B cell (primary cell): ENCODE measurements at regions not wholly inside any gene's neighbourhood (a gene's known extent, or its start where the extent isn't known, plus 50 kb on each side); places are given as distances from the start of the nearest gene placed in this dataset.

Experiments
- ATAC-seq: fragments of 200-7000 bp; cut with Tn5 transposase; one replicate; pipeline ENCODE4 v1.10.0; 2021; ENCODE audit warnings: low read depth, mild to moderate bottlenecking, moderate number of reproducible peaks, moderate library complexity
- CTCF ChIA-PET: fragments of 350-600 bp; sonication (Branson Sonifier 250); formaldehyde crosslinking; loops from one replicate; lab custom pipeline; 2021; ENCODE audit warnings: antibody characterized with exemption, inconsistent platforms; lab: Charles Lee
- POLR2A ChIA-PET: fragments of 350-600 bp; sonication (Branson Sonifier 250); formaldehyde crosslinking; loops from one replicate; lab custom pipeline; 2021; ENCODE audit warnings: antibody characterized with exemption; lab: Charles Lee
- DNase-seq: peaks from one replicate; pipeline ENCODE4 v3.0.0; 2013
- H2AFZ ChIP-seq: 2 replicates; pipeline ENCODE4 v1.6.1; 2012; ENCODE audit warnings: mild to moderate bottlenecking, low read depth, low read length; ENCODE audit not compliant: insufficient read depth, poor library complexity, severe bottlenecking
- H3K27ac ChIP-seq, 2 donors: 1 replicate in 1 of 2; 2 replicates in 1 of 2; pipeline ENCODE4 v1.5.1; 2012 to 2013; ENCODE audit warnings: low read length in 2 of 2, mild to moderate bottlenecking in 2 of 2, moderate library complexity in 1 of 2
- H3K27me3 ChIP-seq, 4 experiments: fragments of 200-600 bp in 1 of 4; sonication (generic) in 1 of 4; replicated peaks in 1 of 4; 1 replicate in 2 of 4; 2 replicates in 2 of 4; pipeline versions ENCODE4 v1.6.1 to v1.7.0; 2013 to 2016; ENCODE audit warnings: low read length in 3 of 4, mild to moderate bottlenecking in 2 of 4, mixed read lengths in 1 of 4, moderate library complexity in 1 of 4; ENCODE audit not compliant: insufficient read depth in 4 of 4, control insufficient read depth in 3 of 4; ENCODE audit errors: control extremely low read depth in 1 of 4
- H3K36me3 ChIP-seq, 2 experiments: replicated peaks in 1 of 2; 1 replicate in 1 of 2; 2 replicates in 1 of 2; pipeline versions ENCODE4 v1.6.1 to v1.7.1; 2013; ENCODE audit warnings: low read length in 1 of 2; ENCODE audit not compliant: insufficient read depth in 2 of 2, control insufficient read depth in 1 of 2; ENCODE audit errors: control extremely low read depth in 1 of 2, extremely low read depth in 1 of 2
- H3K4me1 ChIP-seq, 2 donors: fragments of 200-600 bp in 1 of 2; sonication (generic) in 1 of 2; 1 replicate in 1 of 2; 2 replicates in 1 of 2; pipeline versions ENCODE4 v1.5.1 to v1.6.1; 2013 to 2017; ENCODE audit warnings: low read length in 2 of 2; ENCODE audit not compliant: control insufficient read depth in 2 of 2, insufficient read depth in 2 of 2
- H3K4me2 ChIP-seq: replicated peaks from 2 replicates; pipeline ENCODE3; 2012; ENCODE audit warnings: mild to moderate bottlenecking, low read depth, low read length; ENCODE audit not compliant: poor library complexity, severe bottlenecking
- H3K4me3 ChIP-seq, 5 experiments: fragments of 200-600 bp in 1 of 5; sonication (generic) in 1 of 5; 1 replicate in 3 of 5; 2 replicates in 2 of 5; pipeline versions ENCODE4 v1.5.1 to v1.7.0; 2011 to 2016; ENCODE audit warnings: low read length in 4 of 5, mild to moderate bottlenecking in 4 of 5, low read depth in 2 of 5, control low read depth in 1 of 5, moderate library complexity in 1 of 5; ENCODE audit not compliant: insufficient read depth in 1 of 5; ENCODE audit errors: control extremely low read depth in 1 of 5, extremely low read depth in 1 of 5
- H3K79me2 ChIP-seq: fragments of 200-600 bp; sonication (generic); one replicate; pipeline ENCODE4 v1.6.0; 2016; ENCODE audit warnings: low read length; ENCODE audit not compliant: control insufficient read depth, insufficient read depth
- H3K9ac ChIP-seq: fragments of 200-600 bp; sonication (generic); 2 replicates; pipeline ENCODE4 v1.6.1; 2017; ENCODE audit warnings: mild to moderate bottlenecking, low read length, moderate library complexity
- H3K9me3 ChIP-seq, 3 donors: one replicate each; pipeline versions ENCODE4 v1.6.1 to v1.7.1; 2013; ENCODE audit warnings: low read length in 2 of 3; ENCODE audit not compliant: control insufficient read depth in 2 of 3, insufficient read depth in 1 of 3; ENCODE audit errors: control extremely low read depth in 1 of 3
- H4K20me1 ChIP-seq: 2 replicates; pipeline ENCODE4 v1.6.0; 2012; ENCODE audit warnings: mild to moderate bottlenecking, low read length; ENCODE audit not compliant: insufficient read depth, control insufficient read depth, poor library complexity, severe bottlenecking
- H3K27ac Mint-ChIP-seq: one replicate; pipeline ENCODE4 v1.8.0; 2021; ENCODE audit warnings: mixed read lengths
- H3K27me3 Mint-ChIP-seq: one replicate; pipeline ENCODE4 v1.8.0; 2021; ENCODE audit warnings: mixed read lengths
- H3K4me1 Mint-ChIP-seq: one replicate; pipeline ENCODE4 v1.8.0; 2021; ENCODE audit warnings: mixed read lengths
- H3K4me3 Mint-ChIP-seq: one replicate; pipeline ENCODE4 v1.8.0; 2021; ENCODE audit warnings: mixed read lengths
- H3K9me3 Mint-ChIP-seq: one replicate; pipeline ENCODE4 v1.8.0; 2022; ENCODE audit warnings: mixed read lengths; ENCODE audit not compliant: insufficient read depth
- EZH2 ChIP-seq: IDR thresholded peaks from 2 replicates; pipeline ENCODE4 v1.6.1; 2012; ENCODE audit warnings: borderline replicate concordance, low read depth, mild to moderate bottlenecking, moderate library complexity, low read length; ENCODE audit not compliant: insufficient read depth, poor library complexity, severe bottlenecking
- WGBS: methylation state at CpG from one replicate; pipeline ENCODE4 v1.1.5; 2013; ENCODE audit warnings: missing lambda C conversion rate; ENCODE audit not compliant: insufficient coverage; 5-methylcytosine and 5-hydroxymethylcytosine counted together
- intact Hi-C: fragments of 100-400 bp; cut with micrococcal nuclease; formaldehyde crosslinking; loops from one replicate; pipeline ENCODE4 v1.10.0; 2022
- TF ChIP-seq, protein P1 (sequence below): fragments of 200-600 bp; IDR thresholded peaks from one replicate; pipeline ENCODE4 v1.8.0; 2022; ENCODE audit warnings: antibody characterized with exemption, mild to moderate bottlenecking

DNA sequence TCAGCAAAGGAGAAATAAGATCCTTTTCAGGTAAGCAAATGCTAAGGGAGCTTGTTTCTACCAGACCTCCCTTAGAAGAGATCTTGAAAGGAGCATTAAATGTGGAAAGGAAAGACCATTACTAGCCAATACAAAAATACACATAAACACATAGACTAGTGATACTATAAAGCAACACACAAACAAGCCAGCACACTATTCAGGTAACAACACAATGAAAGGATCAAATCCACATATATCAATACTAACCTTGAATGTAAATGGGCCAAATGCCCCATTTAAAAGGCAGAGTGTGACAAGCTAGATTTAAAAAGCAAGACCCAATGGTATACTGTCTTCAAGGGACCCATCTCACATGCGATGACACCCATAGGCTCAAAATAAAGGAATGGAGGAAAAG, 317.6 kb downstream of the TBL1XR1 start:
- Histone ChIP-seq H3K4me3 (no peak overlapping the region), H4K20me1 (no peaks in the 10 kb centered on the region), H3K36me3 (no peaks in the 10 kb centered on the region), H3K9me3 (peaks cover 0 to 17% (median 1%) of the 10 kb centered on the region in 3 donors), H3K4me1 (no peaks in the 10 kb centered on the region), H3K27ac (no peak overlapping the region), H2AFZ (no peak overlapping the region), H3K79me2 (no peaks in the 10 kb centered on the region), H3K9ac (no peak overlapping the region), H3K4me2 (no peak overlapping the region), H3K27me3 (peaks cover 0 to 6% (median under 1%) of the 10 kb centered on the region in 4 experiments)
- ChIA-PET POLR2A (no interaction called here), CTCF (no interaction called here)
- H3K4me3 Mint-ChIP-seq, result no peak overlapping the region
- H3K27me3 Mint-ChIP-seq, result peaks cover 27% of the 10 kb centered on the region
- ATAC-seq (no peak), DNase-seq (no peak)
- no peak overlapping the region for H3K27ac Mint-ChIP-seq
- H3K4me1 Mint-ChIP-seq, result no peaks in the 10 kb centered on the region
- WGBS, result no CpG with 5 or more reads among the region's 1 CpG
- H3K9me3 Mint-ChIP-seq, result peaks cover 5% of the 10 kb centered on the region
- intact Hi-C loops, result no loop called here
- TF ChIP-seq, protein P1, sequence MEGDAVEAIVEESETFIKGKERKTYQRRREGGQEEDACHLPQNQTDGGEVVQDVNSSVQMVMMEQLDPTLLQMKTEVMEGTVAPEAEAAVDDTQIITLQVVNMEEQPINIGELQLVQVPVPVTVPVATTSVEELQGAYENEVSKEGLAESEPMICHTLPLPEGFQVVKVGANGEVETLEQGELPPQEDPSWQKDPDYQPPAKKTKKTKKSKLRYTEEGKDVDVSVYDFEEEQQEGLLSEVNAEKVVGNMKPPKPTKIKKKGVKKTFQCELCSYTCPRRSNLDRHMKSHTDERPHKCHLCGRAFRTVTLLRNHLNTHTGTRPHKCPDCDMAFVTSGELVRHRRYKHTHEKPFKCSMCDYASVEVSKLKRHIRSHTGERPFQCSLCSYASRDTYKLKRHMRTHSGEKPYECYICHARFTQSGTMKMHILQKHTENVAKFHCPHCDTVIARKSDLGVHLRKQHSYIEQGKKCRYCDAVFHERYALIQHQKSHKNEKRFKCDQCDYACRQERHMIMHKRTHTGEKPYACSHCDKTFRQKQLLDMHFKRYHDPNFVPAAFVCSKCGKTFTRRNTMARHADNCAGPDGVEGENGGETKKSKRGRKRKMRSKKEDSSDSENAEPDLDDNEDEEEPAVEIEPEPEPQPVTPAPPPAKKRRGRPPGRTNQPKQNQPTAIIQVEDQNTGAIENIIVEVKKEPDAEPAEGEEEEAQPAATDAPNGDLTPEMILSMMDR, result no peak
- TF ChIP-seq EZH2, result no peak

DNA sequence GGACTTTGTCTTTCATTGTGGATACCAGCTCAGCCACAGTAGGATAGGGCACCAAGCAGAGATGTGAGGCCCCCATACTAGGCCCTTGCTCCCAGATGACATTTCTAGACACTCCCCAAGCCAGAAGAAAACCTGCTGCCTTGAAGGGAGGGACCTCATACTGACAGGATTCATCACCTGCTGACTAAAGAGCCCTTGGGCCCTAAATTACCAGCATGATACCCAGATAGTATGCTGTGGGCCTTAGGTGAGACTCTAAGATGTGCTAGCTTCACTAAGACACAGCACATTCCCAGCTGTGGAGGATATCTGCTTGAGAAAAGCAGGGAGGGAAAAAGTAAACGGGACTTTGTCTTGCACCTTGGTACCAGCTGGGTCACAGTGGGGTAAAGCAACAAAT, 324.0 kb downstream of the TBL1XR1 start:
- DNase-seq (no peak), ATAC-seq (no peak)
- Mint-ChIP-seq H3K27ac (no peak overlapping the region), H3K9me3 (peaks cover 3% of the 10 kb centered on the region), H3K4me1 (peaks cover 1% of the 10 kb centered on the region), H3K4me3 (no peak overlapping the region), H3K27me3 (peaks cover 4% of the 10 kb centered on the region)
- TF ChIP-seq, protein P1, result no peak
- no peak for TF ChIP-seq EZH2
- peaks cover 0 to 3% of the 10 kb centered on the region in 2 donors for H3K4me1 ChIP-seq
- WGBS, result 63% methylated on average over 1 of the region's 1 CpG
- no peaks in the 10 kb centered on the region for H3K79me2 ChIP-seq
- CTCF ChIA-PET, result interaction anchor here (0.6 to 4.8 kb wide), 14 partner anchors 9 to 1518 kb away, joined by 3 to 40 read pairs (median 4); no protein-coding TSS in a partner anchor
- H3K9ac ChIP-seq, result no peak overlapping the region
- POLR2A ChIA-PET, result no interaction called here
- no peak overlapping the region for H2AFZ ChIP-seq
- no peak overlapping the region for H3K27ac ChIP-seq
- no peak overlapping the region for H3K4me2 ChIP-seq
- intact Hi-C loops, result loop anchor here (5.0 kb wide), 1 partner anchor 1454 kb away; no protein-coding TSS in a partner anchor
- H3K9me3 ChIP-seq, result peaks cover 2 to 15% (median 2%) of the 10 kb centered on the region in 3 donors
- H3K36me3 ChIP-seq, result no peaks in the 10 kb centered on the region
- no peak overlapping the region for H3K4me3 ChIP-seq
- H3K27me3 ChIP-seq, result peaks cover 0 to 3% (median under 1%) of the 10 kb centered on the region in 4 experiments
- no peaks in the 10 kb centered on the region for H4K20me1 ChIP-seq
